ENCODE measurements at regions not wholly inside any gene's neighbourhood (a gene's known extent, or its start where the extent isn't known, plus 50 kb on each side); places are given as distances from the start of the nearest gene placed in this dataset.

DNA sequence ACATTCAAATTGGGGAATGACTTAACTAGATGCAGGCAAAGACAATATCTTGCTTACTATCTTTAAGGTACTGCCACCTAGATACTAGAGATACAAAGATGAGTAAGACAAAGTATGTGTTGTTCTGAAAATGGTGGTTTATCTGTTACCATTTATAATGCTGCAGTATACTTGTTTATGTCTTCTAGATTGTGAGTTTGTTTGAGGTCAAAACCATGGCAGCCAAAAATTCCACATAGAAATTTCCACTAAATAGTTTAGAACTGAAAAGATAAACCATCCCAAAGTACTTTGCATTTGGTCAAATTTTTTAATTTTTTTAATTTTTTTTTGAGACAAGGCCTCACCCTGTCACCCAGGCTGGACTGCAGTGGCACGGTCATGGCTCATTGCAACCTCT lies 150.8 kb downstream of the SOX4 start:
- Histone ChIP-seq H3K9ac (replicated peaks; ENCODE audit: extremely low read depth, insufficient read depth, low read length) (no peak overlapping the region), H3K4me2 (ENCODE audit: insufficient read depth, low read length) (no peak overlapping the region), H3K79me2 (ENCODE audit: control insufficient read depth, insufficient read depth, low read length) (peaks cover 22% of the 10 kb centered on the region), H4K20me1 (replicated peaks; ENCODE audit: control insufficient read depth, extremely low read depth, insufficient read depth, low read length) (no peaks in the 10 kb centered on the region), H3K27ac (ENCODE audit: insufficient read depth, low read depth, low read length) (no peak overlapping the region), H3K9me3 (replicated peaks; ENCODE audit: control insufficient read depth, insufficient read depth, low read length) (no peaks in the 10 kb centered on the region), H3K36me3 (ENCODE audit: control insufficient read depth in 2 of 2, extremely low read depth in 1 of 2, insufficient read depth in 2 of 2, low read length in 2 of 2) (no peaks in the 10 kb centered on the region), H3K4me3 (replicated peaks in 1 of 3; ENCODE audit: insufficient read depth in 1 of 3, low read depth in 1 of 3, low read length in 3 of 3) (no peak overlapping the region), H3K9me1 (replicated peaks; ENCODE audit: control insufficient read depth, extremely low read depth, insufficient read depth, low read length) (no peaks in the 10 kb centered on the region), H2AFZ (ENCODE audit: low read depth, low read length) (no peak overlapping the region), H3K4me1 (ENCODE audit: control insufficient read depth, extremely low read depth, insufficient read depth, low read length) (peaks cover 33% of the 10 kb centered on the region), H3K27me3 (ENCODE audit: control insufficient read depth in 2 of 2, insufficient read depth in 2 of 2, low read length in 2 of 2) (no peaks in the 10 kb centered on the region)
- FAIRE-seq (no peak), DNase-seq (ENCODE audit: low read depth, low spot score) (no peak)
- dilution Hi-C loops (cut with MboI; ENCODE audit: extremely low pct_ligation_motif_present, low sequenced_read_pairs), result no loop called here
- TF ChIP-seq MAX (IDR thresholded peaks at IDR 0.05; ENCODE audit: insufficient read depth, insufficient read length) (no peak), JUN (IDR thresholded peaks at IDR 0.05; ENCODE audit: borderline replicate concordance, insufficient read depth, insufficient read length, low read depth) (no peak), GATA2 (IDR thresholded peaks at IDR 0.05; ENCODE audit: insufficient read depth, insufficient read length, low read depth, low read length) (no peak), POLR2AphosphoS5 (IDR thresholded peaks at IDR 0.05; ENCODE audit: insufficient read depth, low read depth, low read length) (no peak), POLR2A (IDR thresholded peaks at IDR 0.05; ENCODE audit: low read depth, low read length) (no peak)
- TF ChIP-seq, protein P1, sequence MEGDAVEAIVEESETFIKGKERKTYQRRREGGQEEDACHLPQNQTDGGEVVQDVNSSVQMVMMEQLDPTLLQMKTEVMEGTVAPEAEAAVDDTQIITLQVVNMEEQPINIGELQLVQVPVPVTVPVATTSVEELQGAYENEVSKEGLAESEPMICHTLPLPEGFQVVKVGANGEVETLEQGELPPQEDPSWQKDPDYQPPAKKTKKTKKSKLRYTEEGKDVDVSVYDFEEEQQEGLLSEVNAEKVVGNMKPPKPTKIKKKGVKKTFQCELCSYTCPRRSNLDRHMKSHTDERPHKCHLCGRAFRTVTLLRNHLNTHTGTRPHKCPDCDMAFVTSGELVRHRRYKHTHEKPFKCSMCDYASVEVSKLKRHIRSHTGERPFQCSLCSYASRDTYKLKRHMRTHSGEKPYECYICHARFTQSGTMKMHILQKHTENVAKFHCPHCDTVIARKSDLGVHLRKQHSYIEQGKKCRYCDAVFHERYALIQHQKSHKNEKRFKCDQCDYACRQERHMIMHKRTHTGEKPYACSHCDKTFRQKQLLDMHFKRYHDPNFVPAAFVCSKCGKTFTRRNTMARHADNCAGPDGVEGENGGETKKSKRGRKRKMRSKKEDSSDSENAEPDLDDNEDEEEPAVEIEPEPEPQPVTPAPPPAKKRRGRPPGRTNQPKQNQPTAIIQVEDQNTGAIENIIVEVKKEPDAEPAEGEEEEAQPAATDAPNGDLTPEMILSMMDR (IDR thresholded peaks at IDR 0.05; ENCODE audit: extremely low read depth in 1 of 2, insufficient read depth in 1 of 2, low read depth in 1 of 2, low read length in 2 of 2), result no peak
- ChIA-PET POLR2A (no interaction called here), CTCF (no interaction called here)
- BruUV-seq (replicated peaks), result no TSS peak
- intact Hi-C loops (cut with micrococcal nuclease), result loop anchor here (5.0 to 10.0 kb wide), 4 partner anchors 127 to 1083 kb away; no protein-coding TSS in a partner anchor

Measured in endothelial cell of umbilical vein (primary cell).